GM18868 (cell line): ENCODE measurements at regions not wholly inside any gene's neighbourhood (a gene's known extent, or its start where the extent isn't known, plus 50 kb on each side); places are given as distances from the start of the nearest gene placed in this dataset.

Experiments used
- ATAC-seq: cut with Tn5 transposase; IDR thresholded peaks from one replicate; pipeline ENCODE4 v1.9.1; 2021; ENCODE audit warnings: mild to moderate bottlenecking, moderate library complexity; ENCODE audit not compliant: unreplicated experiment

DNA sequence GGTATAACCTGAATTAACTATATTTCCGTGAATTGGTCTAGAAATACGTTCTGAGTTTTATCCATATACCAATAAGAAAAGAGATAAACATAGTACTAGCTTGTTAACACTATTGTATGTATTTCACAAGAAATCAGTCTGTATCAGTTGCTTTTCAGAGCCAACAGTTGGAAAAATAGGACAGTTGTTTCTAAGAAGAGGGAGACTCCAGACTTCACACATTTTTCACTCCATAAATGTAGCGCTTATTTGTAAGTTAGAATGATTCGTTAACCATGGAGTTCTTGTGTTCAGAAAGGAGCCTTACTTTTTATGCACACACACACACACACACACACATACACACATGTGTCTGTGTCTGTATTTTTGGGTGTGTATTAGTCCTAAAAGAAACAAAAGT lies 376.7 kb upstream of the SMIM31 start:
- ATAC-seq: no peak

GRCh38 chr4:164378361-164378760 lies 375.6 kb upstream of the SMIM31 start:
- ATAC-seq: no peak

GRCh38 chr4:164379694-164380093 lies 374.2 kb upstream of the SMIM31 start:
- ATAC-seq: no peak

DNA sequence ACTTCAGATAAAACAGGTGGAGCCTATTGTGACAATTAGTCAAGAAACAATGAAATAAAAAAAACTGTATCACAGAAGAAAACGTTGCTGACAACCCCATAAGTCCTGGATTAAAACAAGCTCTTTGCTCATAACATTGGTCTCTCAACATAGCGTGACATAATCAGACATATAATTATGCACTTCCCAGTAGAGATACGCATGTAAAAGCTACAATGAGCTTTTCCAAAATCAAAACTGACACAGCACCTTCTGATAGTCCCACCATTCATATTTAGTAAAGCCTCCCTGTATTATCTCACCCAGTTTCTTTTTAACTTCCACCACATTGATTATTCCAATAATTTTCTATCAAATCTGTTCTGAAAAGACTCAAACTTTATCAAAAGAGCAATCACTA lies 372.1 kb upstream of the SMIM31 start:
- no peak for ATAC-seq

DNA sequence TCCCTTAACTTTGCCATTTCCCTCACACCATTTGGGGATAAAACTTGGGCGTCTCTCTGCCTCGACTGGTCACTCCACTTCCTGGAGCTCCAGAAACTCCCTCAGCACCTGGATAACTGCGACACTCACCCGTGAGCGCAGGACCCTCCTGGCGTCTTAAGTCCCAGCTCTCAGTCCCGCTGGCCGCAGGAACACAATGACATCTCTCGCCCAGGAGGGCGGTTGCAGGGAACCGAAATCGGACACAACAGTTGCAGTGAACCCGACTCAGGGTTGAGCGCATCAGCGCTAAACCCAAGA lies 370.9 kb upstream of the SMIM31 start:
- ATAC-seq: no peak

GRCh38 chr4:164383358-164384220 lies 370.3 kb upstream of the SMIM31 start:
- no peak for ATAC-seq

DNA sequence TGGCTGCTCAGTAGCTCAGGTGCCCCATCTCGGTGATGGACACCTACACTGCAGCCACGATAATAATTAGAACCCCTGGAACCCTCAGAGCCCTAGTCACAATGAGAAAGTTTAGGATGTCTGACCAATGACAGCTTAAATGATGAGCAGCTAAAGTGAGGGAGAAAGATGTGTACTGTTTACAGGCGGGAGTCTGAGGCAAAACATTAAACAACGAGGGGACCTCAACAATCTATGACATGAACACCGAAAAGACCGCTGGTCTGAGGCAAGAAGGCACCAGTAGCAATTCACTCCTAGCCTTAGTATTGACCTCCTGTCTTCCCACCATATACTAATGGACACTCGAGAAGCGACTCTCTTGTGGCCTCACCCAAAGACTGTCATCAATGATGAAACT lies 369.5 kb upstream of the SMIM31 start:
- ATAC-seq: no peak

- ATAC-seq: no peak
Observed at GRCh38 chr4:164396439-164396838, 357.5 kb upstream of the SMIM31 start.

DNA sequence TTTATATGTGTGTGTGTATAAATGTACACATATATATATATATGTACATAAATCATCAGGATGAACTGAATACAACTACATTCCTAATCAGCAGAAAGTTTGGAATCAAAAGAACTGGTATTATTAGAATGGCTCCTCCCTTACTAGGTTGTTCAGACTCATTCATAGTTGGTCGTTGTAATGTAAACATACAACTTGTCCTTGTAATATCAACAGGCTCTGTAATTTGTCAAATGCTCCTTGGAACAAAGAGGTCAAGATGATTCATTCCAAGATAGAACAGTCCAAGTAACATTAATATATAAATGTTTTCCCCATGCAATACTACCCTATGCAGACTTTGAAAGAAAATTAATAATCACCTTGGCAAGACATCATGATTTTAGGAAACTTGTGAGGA lies 351.4 kb upstream of the SMIM31 start:
- ATAC-seq: no peak

- no peak for ATAC-seq
Observed at GRCh38 chr4:164405774-164406173, 348.2 kb upstream of the SMIM31 start.

- no peak for ATAC-seq
Observed at GRCh38 chr4:164408831-164409230, 345.1 kb upstream of the SMIM31 start.

GRCh38 chr4:164410401-164410800 lies 343.5 kb upstream of the SMIM31 start:
- ATAC-seq: no peak

GRCh38 chr4:164412246-164412645 lies 341.7 kb upstream of the SMIM31 start:
- ATAC-seq: no peak

DNA sequence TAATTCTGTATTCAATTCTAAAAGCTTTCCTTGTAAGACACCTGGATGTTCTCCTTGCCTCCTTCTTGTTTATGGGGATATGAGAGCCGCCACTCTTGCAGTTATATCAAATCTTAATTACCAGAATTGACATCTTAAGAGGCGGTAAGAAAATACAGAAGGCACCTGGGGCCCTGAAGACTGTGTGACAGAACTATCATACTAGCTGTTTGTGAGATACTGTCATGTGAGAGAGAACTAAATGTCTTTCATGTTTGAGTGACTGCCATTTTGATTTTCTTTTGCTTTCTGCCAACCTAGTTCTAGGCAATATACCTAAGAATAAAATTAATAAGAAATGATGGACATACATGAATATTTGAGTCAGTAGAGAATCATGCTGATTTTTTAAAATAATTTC lies 340.2 kb upstream of the SMIM31 start:
- ATAC-seq: no peak

DNA sequence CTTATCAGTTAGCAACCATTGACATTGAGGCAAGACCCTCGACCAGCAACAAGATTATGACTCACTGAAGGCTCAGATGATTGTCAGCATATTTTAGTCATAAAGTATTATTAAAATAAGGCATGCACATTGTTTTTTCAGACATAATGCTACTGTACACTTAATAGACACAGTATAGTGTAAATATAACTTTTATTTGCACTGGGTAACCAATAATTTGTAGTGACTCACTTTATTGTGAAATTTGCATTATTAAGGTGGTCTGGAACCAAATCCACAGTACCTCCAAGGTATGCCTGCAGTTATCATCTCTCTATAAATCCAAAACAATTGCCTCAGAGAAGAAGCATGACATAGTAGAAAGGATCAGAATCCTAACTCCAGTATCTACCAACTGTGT lies 330.1 kb upstream of the SMIM31 start:
- ATAC-seq: no peak

- ATAC-seq: no peak
Observed at GRCh38 chr4:164424846-164425245, 329.1 kb upstream of the SMIM31 start.

DNA sequence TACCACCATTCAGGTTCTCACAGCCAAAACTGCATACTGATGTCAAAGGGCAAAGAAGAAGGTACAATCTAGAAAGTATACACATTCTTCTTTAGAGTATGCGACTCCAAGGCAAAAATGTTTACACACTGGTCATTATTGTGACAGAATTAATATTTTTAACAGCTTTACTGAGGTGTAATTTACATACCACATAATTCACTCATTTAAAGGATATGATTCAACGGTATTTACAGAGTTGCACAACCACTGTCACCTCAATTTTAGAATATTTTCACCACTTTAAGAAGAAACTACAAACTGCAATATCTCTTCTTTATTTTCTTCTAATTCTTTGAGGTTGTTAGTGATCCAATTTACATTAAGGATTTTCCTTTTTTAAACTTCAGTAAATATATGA lies 325.4 kb upstream of the SMIM31 start:
- ATAC-seq: no peak

DNA sequence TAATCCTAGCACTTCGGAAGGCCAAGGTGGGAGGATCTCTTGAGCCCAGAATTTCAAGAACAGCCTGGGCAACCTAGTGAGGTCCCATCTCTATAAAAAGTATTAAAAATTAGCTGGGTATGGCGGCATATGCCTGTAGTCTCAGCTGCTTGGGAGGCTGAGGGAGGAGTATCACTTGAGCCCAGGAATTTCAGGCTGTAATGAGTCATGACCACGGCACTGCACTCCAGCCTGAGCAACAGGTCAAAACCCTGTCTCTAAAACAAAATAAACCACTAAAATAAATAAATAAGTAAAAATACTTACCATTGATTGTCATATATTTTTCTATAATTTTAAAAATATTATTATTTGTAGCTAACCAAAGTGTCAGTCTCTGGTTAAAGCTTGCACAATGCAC lies 315.6 kb upstream of the SMIM31 start:
- ATAC-seq: no peak

GRCh38 chr4:164439037-164439436 lies 314.9 kb upstream of the SMIM31 start:
- no peak for ATAC-seq

DNA sequence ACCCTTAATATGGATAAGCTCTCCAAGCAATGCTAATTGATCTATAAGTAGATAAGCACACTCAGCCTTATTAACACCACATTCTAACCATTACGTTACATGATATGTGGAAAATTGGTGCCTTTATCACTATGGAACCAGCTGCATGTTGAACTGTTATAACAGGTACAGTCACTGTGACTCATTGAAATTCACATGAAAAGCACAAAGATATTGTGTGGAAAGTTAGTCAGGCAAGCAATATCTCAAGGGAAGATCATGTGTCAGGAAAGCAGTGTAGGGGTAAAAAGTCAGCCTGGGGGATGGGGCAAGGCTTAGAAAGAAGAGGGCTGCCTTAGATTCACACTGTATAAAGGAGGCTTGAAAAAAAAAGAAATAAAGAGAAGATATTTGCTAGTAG lies 313.7 kb upstream of the SMIM31 start:
- no peak for ATAC-seq

DNA sequence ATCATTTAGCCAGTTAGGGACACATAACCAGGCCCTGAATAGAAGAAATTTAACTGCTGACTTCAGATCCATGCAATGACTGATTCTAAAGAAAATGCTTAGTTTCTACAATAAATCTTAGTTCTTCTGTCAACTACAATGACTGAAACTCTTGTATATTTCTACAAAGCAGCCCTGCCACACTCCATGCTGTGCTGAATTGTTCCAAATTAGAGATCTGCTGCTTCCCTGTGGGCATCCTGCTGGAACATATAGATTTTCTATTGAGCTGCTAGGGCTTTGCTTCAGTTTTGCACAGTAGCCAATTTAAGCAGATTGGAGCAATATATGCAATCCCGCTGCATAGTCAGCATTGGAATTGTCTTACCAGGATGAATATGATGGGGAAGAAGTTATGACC lies 312.8 kb upstream of the SMIM31 start:
- no peak for ATAC-seq

DNA sequence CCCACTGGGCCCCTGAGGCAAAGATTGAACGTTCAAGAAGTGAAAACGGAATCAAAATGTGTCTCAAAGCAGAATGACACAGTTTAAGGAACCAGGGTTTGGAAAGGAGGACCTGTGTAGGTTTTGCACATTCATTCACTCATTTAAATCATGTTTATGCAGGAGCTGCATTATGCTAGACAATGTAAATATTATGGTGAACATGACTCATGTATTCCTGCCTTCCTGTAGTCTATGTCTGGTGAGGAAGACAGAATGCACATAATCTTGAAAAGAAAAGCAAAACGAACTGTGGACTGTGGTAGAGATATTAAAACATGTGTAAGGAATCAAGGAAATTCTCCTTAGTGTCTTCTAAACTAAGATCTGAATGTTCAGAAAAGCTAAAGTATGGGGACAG lies 311.8 kb upstream of the SMIM31 start:
- no peak for ATAC-seq

GRCh38 chr4:164446516-164446915 lies 307.4 kb upstream of the SMIM31 start:
- ATAC-seq: no peak
